Adrenal gland (tissue), 9 donors: ENCODE measurements at regions not wholly inside any gene's neighbourhood (a gene's known extent, or its start where the extent isn't known, plus 50 kb on each side); places are given as distances from the start of the nearest gene placed in this dataset.

Experiments
- DNase-seq, 7 donors: peaks; one replicate each; pipeline ENCODE4 v3.0.0-alpha.2; 2019 to 2020
- H3K27ac ChIP-seq, 5 donors: fragments of 200-600 bp; sonication (generic) in 4 of 5; 1 replicate in 3 of 5; 2 replicates in 2 of 5; pipeline versions ENCODE4 v1.5.1 to v1.8.0; 2016 to 2020; ENCODE audit warnings: mild to moderate bottlenecking in 1 of 5
- H3K27me3 ChIP-seq: fragments of 200-600 bp; 2 replicates; pipeline ENCODE4 v1.8.0; 2021
- H3K36me3 ChIP-seq, 2 donors: fragments of 200-600 bp; replicated peaks in 1 of 2; 1 replicate in 1 of 2; 2 replicates in 1 of 2; pipeline versions ENCODE4 v1.5.1 to v1.8.0; 2018 to 2022
- H3K4me1 ChIP-seq, 2 donors: fragments of 200-600 bp; replicated peaks in 1 of 2; 1 replicate in 1 of 2; 2 replicates in 1 of 2; pipeline versions ENCODE4 v1.5.1 to v1.8.0; 2018 to 2021
- H3K4me3 ChIP-seq, 4 donors: fragments of 200-600 bp; sonication (generic) in 3 of 4; one replicate each; pipeline ENCODE4 v1.5.1; 2016 to 2018
- H3K9me3 ChIP-seq, 3 donors: fragments of 200-600 bp; sonication (generic) in 1 of 3; replicated peaks in 1 of 3; 1 replicate in 2 of 3; 2 replicates in 1 of 3; pipeline versions ENCODE4 v1.5.1 to v1.8.0; 2016 to 2021
- CTCF ChIP-seq, 6 experiments: fragments of 450-650 bp in 4 of 6; fragments of 200-600 bp in 2 of 6; sonication (generic) in 1 of 6; IDR thresholded peaks; 1 replicate in 5 of 6; 2 replicates in 1 of 6; pipeline versions ENCODE4 v1.5.1 to v1.8.0; 2016 to 2021; ENCODE audit warnings: antibody characterized with exemption in 6 of 6, mild to moderate bottlenecking in 2 of 6, moderate library complexity in 1 of 6
- POLR2A ChIP-seq, 2 donors: fragments of 450-650 bp; IDR thresholded peaks; one replicate each; pipeline ENCODE4 v1.6.1; 2017; ENCODE audit warnings: antibody characterized with exemption in 2 of 2, mild to moderate bottlenecking in 2 of 2, moderate library complexity in 1 of 2
- WGBS, 4 donors: extraction: QIAGEN DNeasy Blood & Tissue Kit in 2 of 4; methylation state at CpG; one replicate each; pipeline versions ENCODE4 v1.1.5 to v1.1.7; 2013 to 2017; 5-methylcytosine and 5-hydroxymethylcytosine counted together
- intact Hi-C, 2 donors: fragments of 100-400 bp; cut with DNase I; formaldehyde crosslinking; loops; one replicate each; pipeline versions ENCODE4 v1.14.1 to v1.15.0; 2022 to 2023
- donor health status: healthy with polysubstance abuse.
- donor health status: Bipolar disorder and iron deficiency.
- donor health status: DM: yes; HTN: yes; CAD: no.
- donor health status: DM: no; HTN: no; CAD: no.
- donor health status: DM: no; HTN: no; CAD: no.

- TF ChIP-seq CTCF (IDR thresholded peaks at IDR 0.05) = no peak
- no peak for TF ChIP-seq POLR2A (IDR thresholded peaks at IDR 0.05)
- no peaks in the 10 kb centered on the region for H3K4me1 ChIP-seq
- H3K27ac ChIP-seq = no peak overlapping the region
- H3K36me3 ChIP-seq = no peaks in the 10 kb centered on the region
- intact Hi-C loops = no loop called here
- no peak for DNase-seq
- no peaks in the 10 kb centered on the region for H3K9me3 ChIP-seq
- no peaks in the 10 kb centered on the region for H3K27me3 ChIP-seq
- WGBS, 4 donors = 50 to 90% (median 83%) methylated on average over 2 of the region's 2 CpGs
- H3K4me3 ChIP-seq = no peak overlapping the region
Observed at GRCh38 chr4:10188400-10189004, 71.9 kb upstream of the WDR1 start.

GRCh38 chr4:10186228-10187214 lies 69.9 kb upstream of the WDR1 start:
- Histone ChIP-seq H3K36me3 (no peaks in the 10 kb centered on the region), H3K4me1 (no peaks in the 10 kb centered on the region), H3K27me3 (no peaks in the 10 kb centered on the region), H3K4me3 (no peak overlapping the region), H3K9me3 (no peaks in the 10 kb centered on the region), H3K27ac (no peak overlapping the region)
- intact Hi-C loops = no loop called here
- 38 to 49% (median 42%) methylated on average over 3 of the region's 3 CpGs for WGBS, 4 donors
- no peak for DNase-seq
- TF ChIP-seq CTCF (IDR thresholded peaks at IDR 0.05) (peak in 1 of 6 experiments; percentile 4), POLR2A (IDR thresholded peaks at IDR 0.05) (no peak)

GRCh38 chr4:10185518-10186227 lies 69.1 kb upstream of the WDR1 start:
- Histone ChIP-seq H3K27me3 (no peaks in the 10 kb centered on the region), H3K4me1 (no peaks in the 10 kb centered on the region), H3K27ac (no peak overlapping the region), H3K36me3 (no peaks in the 10 kb centered on the region), H3K4me3 (no peak overlapping the region), H3K9me3 (no peaks in the 10 kb centered on the region)
- intact Hi-C loops = no loop called here
- TF ChIP-seq CTCF (IDR thresholded peaks at IDR 0.05) (no peak), POLR2A (IDR thresholded peaks at IDR 0.05) (no peak)
- DNase-seq = peak in 4 of 7 donors; percentile 31 to 54 (median 45)
- WGBS, 4 donors = 80 to 99% (median 88%) methylated on average over 5 of the region's 5 CpGs

GRCh38 chr4:10184501-10184938 lies 67.9 kb upstream of the WDR1 start:
- Histone ChIP-seq H3K27ac (no peak overlapping the region), H3K4me3 (no peak overlapping the region), H3K27me3 (no peaks in the 10 kb centered on the region), H3K4me1 (no peaks in the 10 kb centered on the region), H3K9me3 (no peaks in the 10 kb centered on the region), H3K36me3 (no peaks in the 10 kb centered on the region)
- TF ChIP-seq POLR2A (IDR thresholded peaks at IDR 0.05) (no peak), CTCF (IDR thresholded peaks at IDR 0.05) (no peak)
- 81 to 87% (median 84%) methylated on average over 7 of the region's 7 CpGs for WGBS, 4 donors
- DNase-seq = no peak
- intact Hi-C loops = no loop called here
